Right lobe of liver (tissue), 4 donors: ENCODE measurements at regions not wholly inside any gene's neighbourhood (a gene's known extent, or its start where the extent isn't known, plus 50 kb on each side); places are given as distances from the start of the nearest gene placed in this dataset.

Source experiments
- CTCF ChIP-seq, 4 donors: fragments of 200-600 bp in 3 of 4; fragments of 450-650 bp in 1 of 4; IDR thresholded peaks; one replicate each; pipeline versions ENCODE4 v1.5.1 to v1.8.0; 2016 to 2022; ENCODE audit warnings: antibody characterized with exemption in 4 of 4, mild to moderate bottlenecking in 2 of 4
- POLR2A ChIP-seq: fragments of 450-650 bp; IDR thresholded peaks from one replicate; pipeline ENCODE4 v1.6.1; 2017; ENCODE audit warnings: antibody characterized with exemption, mild to moderate bottlenecking
- donor health status: DM: no; HTN: no; CAD: no.
- donor health status: DM: no; HTN: no; CAD: no.
- donor health status: DM: no; HTN: yes; CAD: no.

- TF ChIP-seq CTCF (IDR thresholded peaks at IDR 0.05) (no peak), POLR2A (no peak)
Observed at GRCh38 chr11:97574976-97575665, 1185.3 kb downstream of the JRKL start.
